Nephron progenitor cell (in vitro differentiated cells): ENCODE measurements at regions not wholly inside any gene's neighbourhood (a gene's known extent, or its start where the extent isn't known, plus 50 kb on each side); places are given as distances from the start of the nearest gene placed in this dataset.

Experiments
- DNase-seq: peaks from one replicate; pipeline ENCODE4 v3.0.0; 2021
- H3K27ac Mint-ChIP-seq: 2 replicates; pipeline ENCODE4 v1.8.0; 2021; ENCODE audit warnings: mild to moderate bottlenecking, moderate library complexity, mixed read lengths
- H3K27me3 Mint-ChIP-seq: 2 replicates; pipeline ENCODE4 v1.8.0; 2021; ENCODE audit warnings: mild to moderate bottlenecking, low read depth, mixed read lengths; ENCODE audit not compliant: poor library complexity
- H3K36me3 Mint-ChIP-seq: 2 replicates; pipeline ENCODE4 v1.8.0; 2021; ENCODE audit warnings: low read depth, mixed read lengths
- H3K4me1 Mint-ChIP-seq: 2 replicates; pipeline ENCODE4 v1.8.0; 2021; ENCODE audit warnings: mixed read lengths
- H3K4me3 Mint-ChIP-seq: 2 replicates; pipeline ENCODE4 v1.8.0; 2021; ENCODE audit warnings: mild to moderate bottlenecking, moderate library complexity, mixed read lengths
- H3K9me3 Mint-ChIP-seq: 2 replicates; pipeline ENCODE4 v1.8.0; 2021; ENCODE audit warnings: mild to moderate bottlenecking, moderate library complexity, mixed read lengths
- TF ChIP-seq, protein P1 (sequence below): fragments of 200-600 bp; sonication (generic); IDR thresholded peaks from 2 replicates; pipeline ENCODE4 v1.5.0; 2021; ENCODE audit warnings: antibody characterized with exemption

DNA sequence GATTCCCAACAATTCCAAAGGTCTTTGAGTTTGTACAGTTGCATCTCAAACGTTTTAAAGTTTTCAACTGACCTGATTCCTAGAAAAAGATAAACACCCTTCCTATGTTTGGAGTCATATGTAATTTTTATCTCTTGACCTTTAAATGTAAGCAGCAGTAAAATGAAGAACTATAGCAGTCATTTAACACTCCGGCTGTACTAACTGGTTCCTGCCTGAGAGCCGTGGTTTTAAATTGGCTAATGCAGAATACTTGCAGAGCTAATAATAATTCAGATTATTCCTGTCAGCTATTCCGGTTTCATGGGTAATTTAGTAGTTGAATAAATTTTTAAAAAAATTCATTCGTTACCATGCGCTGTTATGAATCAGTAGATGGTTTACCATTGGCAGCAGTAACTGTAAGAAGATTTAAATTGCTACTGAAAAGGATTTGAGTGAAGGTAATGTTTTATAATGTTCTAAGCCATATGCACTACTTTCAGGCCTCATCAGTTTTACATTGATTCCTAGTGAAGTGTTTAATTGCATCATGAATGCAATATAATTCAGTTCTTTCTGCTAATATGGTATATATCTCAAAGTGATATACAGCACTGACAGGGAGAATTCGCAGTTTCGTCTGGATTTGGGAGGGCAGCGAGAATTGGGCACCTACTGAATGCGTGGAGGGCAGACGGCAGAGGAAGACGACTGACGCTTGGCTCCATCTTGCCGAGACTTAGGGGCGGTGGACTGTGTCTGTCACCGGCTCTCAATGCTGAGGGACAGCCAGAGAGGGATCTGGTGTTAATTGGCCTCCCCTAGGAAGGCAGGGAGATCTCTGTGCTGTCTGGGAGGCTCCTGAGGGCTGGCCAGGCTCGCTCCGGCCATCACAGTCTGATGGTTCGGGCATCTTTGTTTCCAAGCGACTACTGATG, 217.7 kb downstream of the PHETA1 start:
- H3K27me3 Mint-ChIP-seq = peaks cover 10% of the 10 kb centered on the region
- H3K4me3 Mint-ChIP-seq = no peak overlapping the region
- DNase-seq = no peak
- peaks cover 54% of the 10 kb centered on the region for H3K4me1 Mint-ChIP-seq
- H3K36me3 Mint-ChIP-seq = no peaks in the 10 kb centered on the region
- H3K27ac Mint-ChIP-seq = no peak overlapping the region
- H3K9me3 Mint-ChIP-seq = no peaks in the 10 kb centered on the region
- TF ChIP-seq, protein P1, sequence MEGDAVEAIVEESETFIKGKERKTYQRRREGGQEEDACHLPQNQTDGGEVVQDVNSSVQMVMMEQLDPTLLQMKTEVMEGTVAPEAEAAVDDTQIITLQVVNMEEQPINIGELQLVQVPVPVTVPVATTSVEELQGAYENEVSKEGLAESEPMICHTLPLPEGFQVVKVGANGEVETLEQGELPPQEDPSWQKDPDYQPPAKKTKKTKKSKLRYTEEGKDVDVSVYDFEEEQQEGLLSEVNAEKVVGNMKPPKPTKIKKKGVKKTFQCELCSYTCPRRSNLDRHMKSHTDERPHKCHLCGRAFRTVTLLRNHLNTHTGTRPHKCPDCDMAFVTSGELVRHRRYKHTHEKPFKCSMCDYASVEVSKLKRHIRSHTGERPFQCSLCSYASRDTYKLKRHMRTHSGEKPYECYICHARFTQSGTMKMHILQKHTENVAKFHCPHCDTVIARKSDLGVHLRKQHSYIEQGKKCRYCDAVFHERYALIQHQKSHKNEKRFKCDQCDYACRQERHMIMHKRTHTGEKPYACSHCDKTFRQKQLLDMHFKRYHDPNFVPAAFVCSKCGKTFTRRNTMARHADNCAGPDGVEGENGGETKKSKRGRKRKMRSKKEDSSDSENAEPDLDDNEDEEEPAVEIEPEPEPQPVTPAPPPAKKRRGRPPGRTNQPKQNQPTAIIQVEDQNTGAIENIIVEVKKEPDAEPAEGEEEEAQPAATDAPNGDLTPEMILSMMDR = no peak

DNA sequence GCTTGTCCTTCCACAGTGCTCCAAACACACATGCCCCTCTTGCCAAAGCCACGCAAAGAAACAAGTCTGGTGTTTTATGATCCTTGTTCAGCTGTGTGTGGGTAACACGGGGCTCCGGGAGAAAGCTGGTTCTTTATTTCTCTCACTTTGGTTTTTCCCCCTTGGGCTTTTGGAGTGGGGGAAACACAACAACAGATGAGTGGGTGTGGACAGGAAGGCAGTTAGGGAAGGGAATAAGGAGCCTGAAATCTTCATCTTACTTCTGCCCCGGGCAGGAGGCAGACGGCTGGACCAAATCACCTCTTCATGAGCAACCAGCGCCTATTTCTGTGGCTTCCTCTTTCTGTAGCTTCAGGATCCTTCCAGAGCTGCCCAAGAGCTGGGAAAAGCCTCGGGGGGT, 218.5 kb downstream of the PHETA1 start:
- TF ChIP-seq, protein P1 = no peak
- no peak for DNase-seq
- peaks cover 12% of the 10 kb centered on the region for H3K27me3 Mint-ChIP-seq
- peaks cover 51% of the 10 kb centered on the region for H3K4me1 Mint-ChIP-seq
- H3K27ac Mint-ChIP-seq = peak overlapping the region; percentile 91
- no peaks in the 10 kb centered on the region for H3K36me3 Mint-ChIP-seq
- no peaks in the 10 kb centered on the region for H3K9me3 Mint-ChIP-seq
- H3K4me3 Mint-ChIP-seq = peak overlapping the region; percentile 27

DNA sequence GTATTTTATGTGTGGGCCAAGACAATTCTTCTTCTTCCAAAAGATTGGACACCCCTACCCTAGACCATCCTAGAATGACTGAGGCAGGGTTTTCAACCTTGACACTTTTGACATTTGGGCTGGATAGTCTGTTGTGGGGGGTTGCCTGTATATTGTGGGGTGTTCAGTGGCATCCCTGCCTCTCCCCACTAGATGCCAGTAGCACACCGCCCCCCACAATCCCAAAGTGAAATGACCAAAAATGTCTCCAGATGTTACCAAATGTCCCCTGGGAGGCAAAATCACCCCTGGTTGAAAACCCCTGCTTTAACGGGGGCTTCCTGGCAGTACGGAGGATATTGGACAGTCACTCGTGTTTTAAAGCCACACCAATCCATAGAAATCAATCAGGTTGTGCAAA, 219.6 kb downstream of the PHETA1 start:
- Mint-ChIP-seq H3K4me3 (no peak overlapping the region), H3K27ac (peak overlapping the region; percentile 59), H3K9me3 (no peaks in the 10 kb centered on the region), H3K36me3 (no peaks in the 10 kb centered on the region), H3K27me3 (peaks cover 12% of the 10 kb centered on the region), H3K4me1 (peaks cover 51% of the 10 kb centered on the region)
- no peak for DNase-seq
- TF ChIP-seq, protein P1 = no peak

DNA sequence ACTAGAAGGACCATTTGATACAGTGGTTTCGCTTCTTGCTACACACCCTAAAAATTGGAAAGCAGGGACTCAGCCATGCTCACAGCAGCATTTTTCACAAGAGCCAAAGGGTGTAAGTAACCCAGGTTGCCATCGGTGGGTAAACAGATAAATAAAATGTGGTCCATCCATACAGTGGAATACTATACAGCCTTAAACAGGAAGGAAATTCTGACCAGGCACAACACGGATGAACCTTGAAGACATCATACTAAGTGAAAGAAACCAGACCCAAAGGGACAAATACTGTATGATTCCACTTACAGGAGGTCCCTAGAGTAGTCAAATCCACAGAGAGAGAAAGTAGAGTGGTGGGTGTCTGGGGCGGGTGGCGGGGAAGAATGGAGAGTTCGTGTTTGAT, 220.9 kb downstream of the PHETA1 start:
- Mint-ChIP-seq H3K27me3 (peaks cover 12% of the 10 kb centered on the region), H3K4me3 (no peak overlapping the region), H3K4me1 (peaks cover 55% of the 10 kb centered on the region), H3K36me3 (no peaks in the 10 kb centered on the region), H3K9me3 (no peaks in the 10 kb centered on the region), H3K27ac (no peak overlapping the region)
- TF ChIP-seq, protein P1 = no peak
- DNase-seq = no peak

DNA sequence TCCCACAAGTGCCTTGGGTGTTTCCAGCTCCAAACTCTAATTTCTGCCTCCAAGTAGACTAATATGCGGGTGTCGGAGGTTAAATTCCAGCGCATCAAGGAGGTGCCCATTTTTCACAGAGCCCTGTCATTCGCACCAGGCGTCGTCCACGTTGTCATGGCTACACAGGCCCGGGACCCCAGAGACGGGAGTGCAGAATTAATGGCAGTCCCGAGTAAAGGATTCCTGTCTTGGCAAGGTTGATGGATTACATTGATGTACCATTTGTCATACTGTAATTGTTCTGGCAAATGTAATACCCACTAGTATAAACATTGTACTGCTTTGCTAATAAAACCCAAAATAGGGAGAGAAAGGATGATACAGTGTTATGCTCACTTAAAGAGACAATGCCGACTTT, 222.9 kb upstream of the MYL2 start:
- Mint-ChIP-seq H3K27me3 (peaks cover 22% of the 10 kb centered on the region), H3K4me3 (peak overlapping the region; percentile 31), H3K4me1 (peaks cover 31% of the 10 kb centered on the region), H3K27ac (peak overlapping the region; percentile 86), H3K9me3 (no peaks in the 10 kb centered on the region), H3K36me3 (no peaks in the 10 kb centered on the region)
- DNase-seq = peak; percentile 70
- TF ChIP-seq, protein P1 = no peak

DNA sequence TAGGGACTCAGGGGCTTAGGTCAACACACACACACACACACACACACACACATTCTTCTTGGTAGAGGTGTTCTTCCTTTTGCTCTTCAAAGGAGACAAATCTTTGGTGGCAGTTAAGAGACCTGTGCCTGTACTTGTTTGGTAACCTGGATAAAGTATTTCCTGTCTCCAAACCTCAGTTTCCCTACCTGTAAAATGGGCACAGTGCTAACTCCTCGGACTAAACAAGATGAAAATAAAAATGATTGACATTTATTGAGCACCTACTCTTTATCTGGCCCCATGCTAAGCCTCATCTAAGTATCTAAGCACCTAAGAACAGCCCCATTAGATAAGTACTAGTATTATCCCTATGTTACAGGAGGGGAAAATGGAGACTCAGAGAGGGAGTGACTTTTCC, 220.8 kb upstream of the MYL2 start:
- H3K27me3 Mint-ChIP-seq = peaks cover 14% of the 10 kb centered on the region
- no peak for DNase-seq
- no peaks in the 10 kb centered on the region for H3K36me3 Mint-ChIP-seq
- H3K27ac Mint-ChIP-seq = no peak overlapping the region
- peaks cover under 1% of the 10 kb centered on the region for H3K9me3 Mint-ChIP-seq
- peaks cover 31% of the 10 kb centered on the region for H3K4me1 Mint-ChIP-seq
- no peak overlapping the region for H3K4me3 Mint-ChIP-seq
- TF ChIP-seq, protein P1 = no peak
